Limb (tissue), 2 donors: ENCODE measurements at regions not wholly inside any gene's neighbourhood (a gene's known extent, or its start where the extent isn't known, plus 50 kb on each side); places are given as distances from the start of the nearest gene placed in this dataset.
A peak's percentile ranks its signal among the peaks of the same experiment; 100 is the strongest.

Source experiments
- DNase-seq, 2 donors: peaks; one replicate each; pipeline ENCODE4 v3.0.0-alpha.2; 2016; ENCODE audit errors: extremely low spot score in 2 of 2

GRCh38 chr6:130671577-130671976 lies 155.6 kb upstream of the SMLR1 start:
- DNase-seq = no peak

DNA sequence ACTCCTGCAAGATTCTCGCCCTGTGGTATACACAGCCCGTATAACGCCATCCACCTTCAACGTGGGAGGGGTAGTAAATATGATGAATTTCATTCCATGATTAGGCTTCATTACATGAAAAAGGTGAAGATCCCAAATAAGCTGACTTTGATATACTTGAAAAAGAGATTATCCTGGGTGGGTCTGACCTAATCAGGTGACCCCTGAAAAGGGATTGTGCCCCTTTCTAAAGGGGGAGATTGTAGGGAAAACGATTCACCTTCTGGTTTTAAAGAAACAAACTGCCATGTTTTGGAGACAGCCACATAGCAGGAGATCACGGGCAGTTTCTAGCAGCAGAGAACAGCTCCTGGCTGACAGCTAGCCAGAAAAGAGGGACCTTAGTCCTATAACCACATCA lies 155.1 kb upstream of the SMLR1 start:
- no peak for DNase-seq

GRCh38 chr6:130674604-130675003 lies 152.6 kb upstream of the SMLR1 start:
- DNase-seq = no peak

- DNase-seq = no peak
These were observed 152.1 kb upstream of the SMLR1 start for GRCh38 chr6:130675072-130675471.

DNA sequence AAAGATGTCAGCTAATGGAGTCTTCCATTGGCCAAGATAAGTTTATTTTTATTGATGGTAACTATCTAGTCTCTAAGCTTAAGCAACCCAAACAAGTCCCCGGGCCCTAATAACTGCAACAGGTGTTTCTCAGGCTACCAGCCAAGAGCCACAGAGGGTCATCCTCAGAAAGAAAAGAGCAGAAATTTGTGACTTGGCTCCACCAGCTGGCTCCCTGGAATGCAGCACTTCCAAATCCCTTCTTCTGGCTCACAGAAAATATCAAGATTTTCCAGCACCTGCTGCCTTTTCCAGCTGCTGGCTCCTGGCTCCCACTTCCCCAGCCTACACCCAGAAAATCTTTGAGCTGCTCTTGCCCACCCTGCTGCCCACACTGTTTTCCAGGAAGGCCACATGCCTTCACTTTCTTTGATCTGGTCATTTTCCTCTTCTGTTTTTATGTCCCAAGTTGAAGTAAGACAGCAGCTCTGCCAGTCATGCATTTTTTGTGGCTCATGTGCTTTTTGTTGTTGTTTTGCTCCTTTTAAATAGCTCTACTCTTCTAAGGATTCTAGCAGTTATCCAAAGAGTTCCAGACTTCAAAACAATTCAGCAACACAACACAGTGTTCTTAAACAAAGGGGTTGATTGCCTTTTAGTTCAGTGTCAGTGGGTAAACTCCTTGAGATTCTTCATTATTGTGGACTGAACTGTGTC lies 151.0 kb upstream of the SMLR1 start:
- DNase-seq = peak; percentile 51 to 69

DNA sequence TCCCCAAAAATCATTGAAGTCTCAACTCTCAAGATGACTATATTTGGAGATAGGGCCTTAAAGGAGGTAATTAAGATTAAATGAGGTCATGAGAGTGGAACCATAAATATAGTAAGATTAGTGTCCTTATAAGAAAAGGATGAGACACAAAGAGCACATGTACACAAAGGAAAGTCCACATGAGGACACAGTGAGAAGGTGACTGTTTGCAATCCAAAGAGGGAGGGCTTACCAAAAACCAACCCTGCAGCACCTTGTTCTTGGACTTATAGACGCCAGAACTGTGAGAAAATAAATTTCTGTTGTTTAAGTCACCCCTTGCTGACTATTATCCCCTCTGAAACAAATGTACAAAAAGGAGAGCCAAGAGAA lies 150.4 kb upstream of the SMLR1 start:
- no peak for DNase-seq

GRCh38 chr6:130677312-130677711 lies 149.9 kb upstream of the SMLR1 start:
- no peak for DNase-seq

GRCh38 chr6:130677766-130678165 lies 149.4 kb upstream of the SMLR1 start:
- no peak for DNase-seq

GRCh38 chr6:130679684-130680083 lies 147.5 kb upstream of the SMLR1 start:
- DNase-seq = no peak

DNA sequence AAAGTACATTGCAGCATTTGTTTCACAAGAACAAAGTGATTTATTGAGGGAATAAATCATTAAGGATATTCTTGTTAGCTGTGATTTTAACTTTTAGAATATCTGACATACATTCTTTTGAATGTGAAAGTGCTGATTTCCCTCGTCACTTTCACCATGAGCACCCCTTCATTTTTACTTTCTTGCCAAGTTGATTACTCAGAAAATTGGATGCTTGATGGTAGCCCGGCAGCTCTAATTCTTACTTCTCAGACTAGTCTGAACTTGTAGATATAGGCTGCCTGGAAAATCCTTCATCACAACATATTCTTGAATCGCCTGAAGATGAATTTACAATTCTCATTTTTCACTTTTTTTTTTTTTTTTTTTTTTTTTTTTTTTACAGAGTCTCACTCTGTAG lies 147.1 kb upstream of the SMLR1 start:
- DNase-seq = no peak

DNA sequence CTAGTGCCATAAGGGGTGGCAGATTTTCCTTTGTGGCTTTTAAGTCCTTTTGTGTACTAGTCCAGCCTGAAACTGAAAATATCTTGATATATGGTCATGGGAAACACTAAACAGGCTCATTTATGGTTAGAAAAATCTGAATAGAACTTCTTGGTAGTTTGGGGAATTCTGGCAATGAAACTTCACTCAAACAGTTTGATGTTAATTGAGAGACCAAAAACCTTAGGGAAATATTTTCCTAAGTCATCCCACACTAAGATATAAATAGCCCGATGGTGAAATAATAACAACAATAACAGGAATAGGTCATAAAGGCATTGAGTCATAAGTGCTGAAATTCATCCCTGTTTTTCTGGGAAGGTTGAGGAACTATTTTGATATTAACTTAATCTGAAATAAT lies 146.2 kb upstream of the SMLR1 start:
- DNase-seq = peak in 1 of 2 donors; percentile 39

- DNase-seq = no peak
These were observed 145.1 kb upstream of the SMLR1 start for GRCh38 chr6:130682066-130682465.

DNA sequence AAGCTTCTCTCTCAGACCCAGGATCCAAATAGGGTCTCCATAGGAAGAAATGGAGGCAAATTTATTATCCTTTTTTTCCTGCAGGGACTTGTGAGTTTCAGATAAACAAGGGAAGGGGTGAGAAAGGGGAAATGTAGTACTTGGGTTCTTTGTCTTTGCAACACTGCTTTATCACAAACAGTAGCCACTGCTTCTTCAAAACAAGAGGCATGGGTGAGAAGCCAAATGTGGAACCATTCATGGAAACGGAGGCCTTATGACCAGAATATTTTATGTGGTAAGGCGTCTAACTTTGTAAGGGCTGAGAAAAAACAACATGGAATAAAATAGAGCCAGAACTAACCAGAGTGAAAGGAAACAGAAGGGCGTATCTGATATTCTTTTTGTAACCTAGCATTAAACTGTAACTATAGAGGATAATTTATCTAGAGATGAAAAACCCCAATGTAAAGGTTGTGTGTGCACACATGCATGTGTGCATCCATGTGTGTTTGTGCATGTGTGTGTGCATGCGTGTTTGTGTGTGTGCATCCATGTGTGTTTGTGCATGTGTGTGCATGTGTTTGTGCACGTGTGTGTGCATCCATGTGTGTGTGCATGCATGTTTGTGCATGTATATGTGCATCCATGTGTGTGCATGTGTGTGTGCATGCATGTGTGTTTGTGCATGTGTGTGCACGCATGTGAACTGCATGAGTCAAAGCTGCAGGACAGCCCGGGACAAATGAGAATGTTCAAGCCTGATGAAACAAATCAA lies 143.3 kb upstream of the SMLR1 start:
- no peak for DNase-seq

DNA sequence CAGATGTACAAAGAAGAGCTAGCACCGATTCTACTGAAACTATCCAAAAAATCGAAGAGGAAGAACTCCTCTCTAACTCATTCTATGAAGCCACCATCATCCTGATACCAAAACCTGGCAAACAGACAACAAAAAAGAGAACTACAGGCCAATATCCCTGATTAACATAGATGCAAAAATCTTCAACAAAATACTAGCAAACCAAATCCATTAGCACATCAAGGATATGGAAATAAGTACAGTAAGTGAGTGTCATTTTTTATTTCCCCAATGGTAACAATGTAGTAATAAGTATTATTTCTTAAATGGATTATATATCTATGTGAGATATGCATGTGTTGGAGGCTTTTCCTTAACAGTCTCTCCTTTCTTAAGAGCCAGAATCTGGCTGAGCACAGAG lies 134.5 kb upstream of the SMLR1 start:
- DNase-seq = no peak

GRCh38 chr6:130693944-130694343 lies 133.3 kb upstream of the SMLR1 start:
- DNase-seq = no peak

- DNase-seq = no peak
These were observed 132.6 kb upstream of the SMLR1 start for GRCh38 chr6:130694606-130695005.

GRCh38 chr6:130696806-130697205 lies 130.4 kb upstream of the SMLR1 start:
- DNase-seq = no peak

DNA sequence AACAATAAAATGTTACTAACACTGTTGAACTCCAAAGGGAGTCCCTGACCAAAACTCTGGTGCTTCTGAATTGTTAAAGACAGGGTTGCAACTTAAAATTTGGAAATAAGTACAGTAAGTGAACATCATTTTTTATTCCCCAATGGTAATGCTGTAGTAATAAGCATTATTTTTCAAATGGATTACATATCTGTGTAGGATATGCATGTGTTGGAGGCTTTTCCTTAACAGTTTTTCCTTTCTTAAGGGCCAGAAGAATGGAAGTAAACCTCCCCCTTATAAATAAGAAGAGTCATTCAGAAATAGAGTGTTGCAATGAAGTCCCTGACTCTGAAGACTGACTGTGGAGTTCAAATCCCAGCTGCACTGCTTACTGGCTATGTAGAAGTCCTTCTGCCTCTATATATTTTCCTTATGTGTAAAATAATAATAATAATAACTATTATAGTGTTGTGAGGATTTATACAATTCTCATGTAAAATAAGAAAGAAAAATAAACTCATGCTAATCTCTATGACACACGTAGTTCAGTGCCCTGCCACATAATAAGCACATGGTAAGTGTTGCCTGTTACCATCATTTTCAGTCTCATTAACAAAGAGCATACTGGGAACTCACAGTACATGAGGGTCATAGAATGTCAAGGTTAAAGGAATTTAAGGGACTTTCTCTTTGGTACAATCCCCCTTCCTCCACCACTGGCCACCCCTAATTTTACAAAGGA lies 129.8 kb upstream of the SMLR1 start:
- DNase-seq = no peak

GRCh38 chr6:130697995-130698535 lies 129.1 kb upstream of the SMLR1 start:
- peak in 1 of 2 donors; percentile 50 for DNase-seq

DNA sequence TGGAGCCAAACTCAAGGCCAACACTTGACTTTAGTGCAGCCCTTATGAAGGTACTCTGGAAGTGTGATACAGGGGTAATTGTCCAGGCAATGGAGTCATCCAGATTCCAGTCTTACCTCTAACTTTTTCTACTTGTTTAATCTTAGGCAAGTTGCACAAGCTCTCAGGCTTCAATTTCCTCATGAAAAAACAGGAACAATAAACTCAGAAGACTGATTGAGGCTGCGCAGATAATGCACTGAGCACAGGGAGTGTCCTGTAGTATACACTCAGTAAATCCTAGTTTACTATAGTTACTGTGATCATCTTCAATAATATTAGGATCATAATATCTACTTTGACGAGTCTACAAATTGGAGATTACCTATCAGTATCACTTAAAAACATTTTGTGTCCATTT lies 127.5 kb upstream of the SMLR1 start:
- no peak for DNase-seq

DNA sequence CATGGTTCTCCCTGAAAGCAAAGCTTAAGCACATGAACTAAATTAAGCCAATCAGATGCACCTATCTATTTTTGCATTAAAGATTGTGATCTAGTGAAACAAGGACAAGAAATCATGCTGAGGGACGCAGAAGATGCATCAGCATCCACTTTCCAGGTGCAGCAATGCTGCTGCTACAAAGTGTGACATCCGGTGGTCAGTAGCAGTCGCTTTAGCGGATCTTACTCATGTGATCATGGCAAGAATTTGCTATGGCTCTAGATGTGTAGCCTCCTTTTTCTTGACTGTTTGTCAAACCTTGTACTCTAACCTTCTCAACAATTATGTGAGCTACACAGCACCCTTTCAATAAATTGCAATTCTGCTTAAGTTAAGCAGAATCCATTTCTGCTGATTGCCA lies 126.8 kb upstream of the SMLR1 start:
- DNase-seq = no peak

DNA sequence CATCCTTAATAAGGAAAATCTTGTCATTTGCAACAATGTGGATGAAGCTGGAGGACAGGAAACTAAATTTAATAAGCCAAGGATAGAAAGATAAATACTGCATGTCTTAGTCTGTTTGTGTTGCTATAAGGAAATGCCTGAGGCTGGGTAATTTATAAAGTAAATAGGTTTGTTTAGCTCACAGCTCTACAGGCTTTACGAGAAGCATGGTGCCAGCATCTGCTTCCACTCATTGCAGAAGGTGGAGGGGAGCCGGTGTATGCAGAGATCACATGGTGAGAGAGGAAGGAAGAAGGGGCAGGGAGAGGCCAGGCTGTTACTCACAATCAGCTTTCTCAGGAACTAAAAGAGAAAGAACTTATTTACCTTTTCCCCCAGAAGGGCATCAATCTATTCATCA lies 118.9 kb upstream of the SMLR1 start:
- DNase-seq = no peak
